ENCODE measurements at regions not wholly inside any gene's neighbourhood (a gene's known extent, or its start where the extent isn't known, plus 50 kb on each side); places are given as distances from the start of the nearest gene placed in this dataset.
A peak's percentile ranks its signal among the peaks of the same experiment; 100 is the strongest.

DNA sequence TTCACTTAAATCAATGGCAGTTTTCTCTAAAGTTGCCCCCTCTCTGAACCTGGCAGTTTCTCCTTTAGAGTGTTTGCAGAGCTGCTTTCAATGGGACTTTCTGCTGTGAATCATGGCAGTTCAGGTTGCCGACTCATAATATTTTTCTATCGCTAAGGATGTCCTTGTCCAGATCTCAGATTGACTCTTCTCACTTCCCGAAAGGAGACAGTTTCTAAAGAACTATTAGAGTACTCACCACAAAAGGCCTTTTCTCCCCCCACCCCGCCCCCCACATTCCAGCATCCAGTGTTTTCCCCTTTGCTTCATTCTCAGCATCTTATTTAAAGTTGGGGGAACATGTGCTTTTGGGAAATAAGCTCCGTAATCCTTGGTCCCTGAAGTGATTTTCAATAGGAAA, 443.5 kb upstream of the KLF4 start:
- no peak for DNase-seq

DNA sequence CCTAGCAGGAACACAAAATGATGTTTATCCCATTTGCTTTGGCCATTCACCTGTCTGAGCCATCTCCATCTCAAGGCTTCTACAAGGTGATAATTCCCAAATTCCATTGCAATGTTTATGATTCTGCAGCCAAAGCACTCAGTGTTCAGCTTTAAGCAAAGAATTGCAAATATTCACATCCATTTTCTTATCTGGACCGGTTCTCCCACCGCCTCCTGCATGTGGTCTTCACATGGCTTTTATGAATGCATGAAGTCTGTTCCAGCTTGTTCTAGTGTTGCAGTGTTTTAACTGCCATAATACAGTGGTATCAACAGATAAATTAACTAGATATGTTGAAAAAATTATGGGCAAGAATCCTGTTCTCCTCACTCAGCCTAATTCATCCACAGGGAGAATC, 443.0 kb upstream of the KLF4 start:
- no peak for DNase-seq

DNA sequence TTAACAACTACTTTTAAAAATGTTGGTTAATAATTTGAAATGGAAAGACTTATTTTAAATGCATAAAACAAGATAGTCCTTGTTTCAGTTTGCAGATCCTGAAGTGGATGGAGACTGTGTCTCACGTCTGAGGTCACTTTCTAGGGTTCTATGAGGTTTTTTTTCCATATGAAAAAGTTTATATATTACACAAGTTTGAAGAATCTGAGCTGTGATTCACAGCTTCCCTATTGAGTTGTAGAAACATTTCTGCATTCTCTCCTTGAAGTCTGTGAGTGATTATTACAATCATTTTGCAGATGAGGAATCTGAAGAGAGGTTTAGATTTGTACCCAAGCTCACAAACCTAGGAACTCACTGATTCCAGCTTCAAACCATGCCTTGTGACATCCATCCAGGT, 442.5 kb upstream of the KLF4 start:
- no peak for DNase-seq

DNA sequence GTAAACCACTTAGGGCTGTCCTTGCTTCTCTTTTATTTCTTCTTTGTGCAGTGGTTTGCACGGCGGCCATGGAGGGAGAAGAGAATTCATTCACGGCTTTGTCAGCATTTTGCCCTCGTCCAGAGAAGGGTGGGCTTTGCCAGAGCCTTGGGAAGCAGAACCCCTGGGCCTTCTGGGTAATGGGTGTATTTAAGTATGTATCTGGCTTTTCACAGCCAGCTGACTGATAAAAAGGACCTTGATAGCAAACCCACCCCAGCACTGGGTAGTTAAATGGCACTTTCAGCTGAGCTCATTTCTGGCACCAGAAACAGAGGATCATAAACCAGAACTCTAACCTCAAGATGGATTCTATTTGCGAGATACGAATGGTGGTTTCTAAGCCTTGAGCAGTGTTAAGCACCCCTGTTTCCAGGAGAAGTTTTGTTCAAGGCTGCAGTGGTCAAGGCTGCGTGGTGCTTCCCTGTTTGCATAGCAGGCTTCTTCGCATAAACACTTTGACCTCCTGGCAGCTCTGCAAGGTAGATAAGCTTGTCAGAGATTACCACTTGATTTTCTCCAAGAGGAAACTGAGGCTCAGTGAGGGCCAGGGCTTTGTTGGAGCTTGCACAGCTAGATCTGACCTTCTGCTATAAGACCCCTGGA, 441.6 kb upstream of the KLF4 start:
- DNase-seq = no peak

DNA sequence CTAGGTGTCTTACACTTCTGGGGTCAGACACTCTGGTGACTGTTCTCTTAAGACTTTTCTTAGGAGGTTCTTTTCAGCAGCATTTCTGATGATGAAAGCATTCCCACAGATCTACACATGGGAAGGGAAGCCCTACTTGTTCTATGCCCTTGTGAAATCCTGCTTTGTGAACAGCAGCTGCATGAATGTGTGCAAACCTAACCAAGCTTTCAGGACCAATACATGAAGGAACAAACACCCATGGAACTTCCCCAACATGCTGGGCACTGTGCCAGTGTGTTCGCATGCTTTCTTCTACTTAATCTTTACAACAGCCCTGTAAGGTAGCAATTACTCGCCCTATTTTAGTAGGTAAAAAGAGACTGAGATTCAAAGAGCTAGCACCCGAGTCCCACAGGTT, 439.9 kb upstream of the KLF4 start:
- DNase-seq = no peak

DNA sequence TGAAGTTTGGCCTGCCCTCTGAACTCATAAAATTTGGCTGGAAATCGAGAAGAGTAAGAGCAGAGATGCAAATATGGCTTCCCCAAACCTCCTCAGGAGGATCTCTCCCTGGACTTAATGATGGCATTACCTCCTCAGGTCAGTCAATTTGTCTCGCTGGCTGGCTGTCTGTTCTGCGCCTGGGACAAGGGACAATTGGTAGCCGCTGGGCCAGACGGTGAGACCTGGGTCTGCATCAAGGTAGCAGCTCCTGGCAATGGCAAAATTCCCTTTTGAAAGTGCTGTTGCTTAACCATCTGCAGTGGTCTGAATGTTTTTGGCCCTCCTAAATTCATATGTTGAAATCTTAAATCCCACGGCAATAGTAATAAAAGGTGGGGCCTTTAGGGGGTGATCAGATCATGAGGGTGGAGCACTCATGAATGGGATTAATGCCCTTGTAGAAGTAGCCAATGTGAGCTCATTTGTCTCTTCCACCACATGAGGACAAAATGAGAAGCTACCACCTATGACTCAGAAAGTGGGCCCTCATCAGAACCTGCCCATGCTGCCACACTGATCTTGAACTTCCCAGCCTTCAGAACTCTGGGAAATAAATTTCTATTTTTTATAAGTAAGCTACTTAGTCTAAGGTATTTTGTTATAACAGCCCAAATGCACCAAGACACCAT, 439.3 kb upstream of the KLF4 start:
- DNase-seq = no peak

DNA sequence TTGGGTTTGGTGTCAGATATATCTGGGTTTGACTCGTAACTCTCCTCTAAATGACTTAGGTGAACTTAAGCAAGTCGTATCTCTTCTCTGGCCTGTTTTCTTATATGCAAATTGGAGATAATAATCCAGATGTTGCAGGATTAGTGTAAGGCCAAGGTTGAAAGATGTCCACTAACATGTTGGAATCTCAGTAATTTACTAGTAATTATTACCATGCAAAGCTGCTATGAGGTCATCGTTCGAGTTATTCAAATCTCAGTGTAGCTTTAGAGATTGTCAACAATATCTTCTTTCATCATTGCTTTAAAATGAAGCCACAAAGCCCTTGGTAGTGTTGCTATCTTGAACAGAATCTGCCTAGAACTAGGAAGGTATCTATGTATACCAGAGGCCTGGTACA, 437.7 kb upstream of the KLF4 start:
- no peak for DNase-seq

DNA sequence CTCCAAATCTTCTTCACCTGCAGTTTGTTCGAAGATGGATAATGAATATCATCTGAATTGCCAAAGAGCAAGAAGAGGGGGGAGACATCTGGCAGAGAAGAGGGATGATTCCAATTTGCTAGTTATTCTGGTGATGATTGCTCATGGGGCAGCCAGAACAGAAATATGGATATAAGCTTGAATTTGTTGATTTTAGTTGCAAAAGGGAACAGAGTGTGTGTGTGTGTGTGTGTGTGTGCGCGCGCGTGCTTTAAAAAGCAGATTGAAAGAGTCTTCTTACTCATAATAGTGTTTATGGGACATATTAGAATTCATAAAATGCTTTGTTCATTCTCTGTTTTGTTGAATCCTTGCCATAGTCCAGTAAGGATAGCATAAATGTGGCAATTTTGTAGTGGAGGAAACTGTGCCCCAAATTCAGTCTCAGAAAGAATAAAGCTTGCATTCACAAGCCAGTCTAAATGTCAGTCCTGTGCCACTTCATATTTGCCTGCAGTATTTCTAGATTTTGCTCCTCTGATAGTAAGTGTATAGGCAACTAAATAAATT, 436.3 kb upstream of the KLF4 start:
- DNase-seq = no peak

DNA sequence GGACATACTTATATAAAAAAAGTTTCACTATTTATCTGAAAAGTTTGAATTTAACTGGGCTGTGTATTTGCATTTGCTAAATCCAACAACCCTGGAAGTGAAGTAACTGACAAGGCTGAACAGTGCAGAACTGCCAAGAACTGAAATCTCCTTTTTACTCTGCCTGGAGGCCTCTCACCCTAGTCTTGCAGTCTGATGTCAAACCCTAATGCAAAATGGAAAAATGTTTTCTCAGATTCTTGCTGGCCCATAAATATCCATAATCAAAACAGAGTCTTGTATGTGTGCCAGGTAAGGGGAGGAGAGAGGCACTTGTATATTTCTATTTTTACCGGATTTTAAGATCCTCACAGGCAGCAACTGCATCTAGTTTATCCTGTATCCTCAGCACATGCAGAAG, 432.7 kb upstream of the KLF4 start:
- no peak for DNase-seq

DNA sequence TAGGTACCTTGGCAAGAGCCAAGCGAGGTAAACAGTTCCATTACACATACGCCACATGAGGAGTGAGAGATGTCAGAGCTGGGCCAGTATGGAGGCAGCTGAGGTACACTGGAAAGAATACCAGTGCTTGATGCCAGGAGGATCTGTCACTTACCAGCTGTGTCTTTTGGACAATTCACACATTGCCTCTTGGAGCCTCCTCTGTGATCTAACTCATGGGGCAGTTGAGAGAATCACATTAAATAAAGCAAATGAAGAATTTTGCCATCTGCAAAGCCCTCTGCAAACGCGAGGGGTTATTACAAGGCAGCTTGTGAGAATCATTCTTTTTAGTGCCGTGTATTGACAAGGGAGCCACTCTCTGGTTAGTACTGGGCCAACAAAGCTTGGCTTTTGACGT, 429.7 kb upstream of the KLF4 start:
- DNase-seq = no peak

DNA sequence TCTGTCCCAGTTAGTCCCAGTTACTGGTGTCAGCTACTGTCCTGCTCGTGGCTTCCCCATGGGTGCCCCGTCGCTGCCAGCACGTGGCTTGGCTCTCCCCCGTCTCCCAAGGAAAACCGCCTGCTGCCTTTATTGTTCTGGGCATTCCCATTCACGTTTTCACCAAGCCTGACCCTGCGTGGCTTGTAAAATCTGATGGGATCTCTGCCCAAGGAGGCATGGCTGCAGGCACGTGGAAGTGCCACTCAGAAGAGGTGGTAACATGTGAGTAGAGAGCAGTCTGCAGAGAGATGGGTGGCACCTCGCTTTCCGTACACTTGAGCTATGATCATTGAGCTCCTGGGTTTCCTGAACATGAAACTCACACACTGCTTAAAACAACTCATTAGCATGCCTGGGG, 429.2 kb upstream of the KLF4 start:
- no peak for DNase-seq

DNA sequence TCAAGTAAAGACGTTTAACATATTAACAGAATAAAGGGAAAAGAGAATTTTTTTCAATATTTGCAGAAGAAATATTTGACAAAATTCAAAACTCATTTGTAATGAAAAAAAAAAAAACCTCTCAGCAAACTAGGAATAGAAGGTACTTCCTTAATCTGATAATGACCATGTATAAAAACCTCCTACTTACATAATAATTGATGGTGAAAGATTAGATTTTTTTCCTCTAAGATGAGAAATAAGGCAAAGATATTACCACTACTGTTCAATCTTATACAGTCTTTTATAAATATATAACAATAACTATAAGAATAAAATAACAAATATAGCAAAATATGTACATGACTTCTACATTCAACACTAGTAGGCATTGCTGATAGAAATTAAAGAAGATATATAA, 424.6 kb upstream of the KLF4 start:
- DNase-seq = no peak

DNA sequence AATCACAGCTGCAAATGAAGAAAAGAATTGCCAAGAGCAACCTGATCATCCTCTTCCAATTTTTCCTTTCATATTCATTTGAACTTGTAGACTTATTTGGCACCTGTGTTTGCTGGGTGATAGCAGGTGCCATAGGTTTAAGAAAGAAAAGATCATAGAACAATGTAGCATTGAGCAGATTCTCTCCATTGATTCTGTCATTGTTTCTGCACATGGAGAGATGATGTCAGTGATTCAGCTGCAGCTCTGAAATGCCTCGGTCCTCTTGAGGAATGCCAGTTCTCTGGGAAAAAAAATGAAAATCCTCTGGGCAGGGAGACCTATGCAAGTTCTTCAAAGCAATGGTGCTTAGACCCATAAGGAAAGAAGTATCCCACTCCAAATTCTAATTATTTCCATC, 418.1 kb upstream of the KLF4 start:
- DNase-seq = no peak

DNA sequence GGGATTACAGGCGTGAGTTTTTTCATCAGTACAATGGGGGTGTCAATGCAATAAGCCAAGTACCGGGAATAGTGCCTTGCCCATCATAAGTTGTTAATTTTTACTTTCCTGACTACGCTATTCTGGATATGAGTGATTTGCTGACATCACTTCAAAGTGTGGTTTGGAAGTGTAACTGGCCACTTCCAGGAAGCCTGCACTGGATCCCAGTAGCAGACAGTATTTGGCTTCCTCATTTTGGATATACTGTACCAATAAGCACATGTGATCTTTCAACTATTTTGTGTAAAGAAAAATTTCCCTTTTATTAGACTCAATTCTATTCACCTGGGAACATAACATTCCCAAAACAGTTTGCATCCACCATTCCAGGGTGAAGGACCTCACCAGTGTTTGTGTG, 417.7 kb upstream of the KLF4 start:
- no peak for DNase-seq

DNA sequence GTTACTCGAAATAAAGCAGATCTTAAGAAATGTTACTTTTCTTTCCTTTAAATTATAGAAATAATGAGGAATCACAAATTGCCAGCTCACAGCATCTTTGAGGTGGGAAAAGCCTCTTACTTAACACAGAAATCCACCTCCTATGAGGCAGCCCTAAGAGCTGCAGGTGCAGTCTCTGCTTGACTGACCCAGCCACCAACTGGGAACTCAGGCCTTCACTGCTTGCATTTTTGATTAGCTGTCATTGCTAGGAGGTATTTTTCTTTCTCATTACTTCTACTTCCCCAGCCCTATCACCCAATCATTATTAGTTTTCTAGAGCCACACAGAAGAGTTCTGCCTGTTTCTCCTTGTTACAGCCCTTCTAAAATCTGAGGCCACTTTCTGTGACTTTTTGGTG, 416.5 kb upstream of the KLF4 start:
- no peak for DNase-seq

DNA sequence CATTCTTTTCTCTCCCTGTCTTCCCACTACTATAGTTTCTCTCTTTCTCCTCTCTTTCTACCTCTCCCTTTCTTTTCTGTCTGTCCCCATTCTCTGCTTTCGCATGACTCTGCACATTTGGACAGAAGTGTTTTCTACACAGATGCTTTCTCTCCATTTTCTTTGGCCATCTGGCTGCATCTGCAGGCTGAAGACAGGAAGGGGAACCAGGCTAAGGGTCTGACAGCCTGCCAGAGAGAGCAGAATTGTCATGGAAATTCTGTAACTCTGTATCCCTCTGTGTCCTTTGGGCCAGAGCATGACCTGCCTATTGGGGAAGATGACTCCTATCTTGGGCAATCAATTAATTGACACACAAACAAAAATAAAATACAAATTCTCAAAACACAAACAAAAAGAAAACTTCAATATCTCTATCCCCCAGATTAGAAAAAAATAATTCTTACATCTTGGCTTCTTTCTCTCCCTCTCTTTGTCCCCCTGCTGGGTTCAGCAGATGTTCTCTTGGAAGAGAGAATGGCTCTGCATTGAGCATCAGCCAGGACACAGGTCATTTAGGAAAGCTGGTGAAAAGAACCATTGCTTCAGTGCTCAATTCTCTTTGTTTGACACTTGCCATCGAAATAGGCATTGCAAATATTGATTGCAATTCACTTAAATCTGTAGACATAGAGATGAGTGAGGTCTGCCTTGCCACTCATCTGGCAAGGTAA, 415.9 kb upstream of the KLF4 start:
- DNase-seq = peak; percentile 4

DNA sequence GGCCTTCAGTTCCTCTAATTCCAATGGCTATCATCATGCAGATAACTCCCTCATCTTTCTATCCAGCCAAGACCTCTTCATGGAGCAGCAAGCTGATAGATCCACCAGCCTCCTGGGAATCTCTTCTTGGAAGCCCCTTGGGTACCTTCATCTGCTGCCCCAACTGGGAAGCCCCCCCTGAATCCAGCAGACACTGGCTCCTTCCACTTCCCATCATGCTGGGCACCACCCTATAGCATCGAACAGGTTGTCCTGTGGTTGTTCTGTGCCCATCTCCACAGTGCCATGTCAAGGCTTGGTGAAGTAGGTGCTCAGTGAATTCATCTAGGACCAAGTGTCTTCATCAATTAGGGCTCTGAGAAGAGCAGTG, 410.4 kb upstream of the KLF4 start:
- no peak for DNase-seq

DNA sequence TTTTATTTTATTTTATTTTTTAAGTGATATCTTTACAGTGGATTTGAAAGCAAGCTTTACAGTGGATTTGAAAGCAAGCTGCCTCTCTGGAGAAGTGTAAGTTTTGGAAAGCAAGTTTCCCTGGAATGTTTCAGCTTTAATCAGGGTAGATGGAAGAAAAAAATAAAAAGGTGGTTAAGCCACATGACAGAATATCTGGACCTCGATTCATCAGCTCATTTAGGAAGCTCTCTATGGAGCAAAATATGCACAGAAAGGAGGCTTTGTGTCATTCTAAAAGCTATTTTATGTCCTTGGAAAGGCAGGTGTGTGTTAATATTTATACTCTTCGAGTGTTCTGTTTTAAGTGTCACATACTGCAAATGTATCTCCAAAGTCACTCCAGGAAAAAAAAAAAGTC, 409.2 kb upstream of the KLF4 start:
- no peak for DNase-seq

DNA sequence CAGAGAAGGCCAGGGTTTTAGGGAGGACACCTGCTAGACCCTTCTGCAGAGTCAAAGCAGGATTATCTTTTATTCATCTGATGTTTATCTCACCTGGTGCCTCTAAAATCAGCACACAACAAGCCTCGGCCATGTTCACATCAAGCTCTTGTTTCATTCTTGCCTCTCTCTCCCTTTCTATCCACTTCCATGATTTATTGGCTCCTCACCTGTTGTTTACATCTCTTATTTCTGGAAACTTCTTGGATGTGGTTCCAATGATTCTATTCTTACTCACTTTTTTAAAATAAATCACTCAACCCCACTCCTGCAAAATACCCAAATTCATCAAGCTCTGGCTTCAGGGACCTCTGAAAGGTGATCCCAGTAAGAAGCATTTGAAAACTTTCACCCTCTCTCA, 407.0 kb upstream of the KLF4 start:
- DNase-seq = no peak

DNA sequence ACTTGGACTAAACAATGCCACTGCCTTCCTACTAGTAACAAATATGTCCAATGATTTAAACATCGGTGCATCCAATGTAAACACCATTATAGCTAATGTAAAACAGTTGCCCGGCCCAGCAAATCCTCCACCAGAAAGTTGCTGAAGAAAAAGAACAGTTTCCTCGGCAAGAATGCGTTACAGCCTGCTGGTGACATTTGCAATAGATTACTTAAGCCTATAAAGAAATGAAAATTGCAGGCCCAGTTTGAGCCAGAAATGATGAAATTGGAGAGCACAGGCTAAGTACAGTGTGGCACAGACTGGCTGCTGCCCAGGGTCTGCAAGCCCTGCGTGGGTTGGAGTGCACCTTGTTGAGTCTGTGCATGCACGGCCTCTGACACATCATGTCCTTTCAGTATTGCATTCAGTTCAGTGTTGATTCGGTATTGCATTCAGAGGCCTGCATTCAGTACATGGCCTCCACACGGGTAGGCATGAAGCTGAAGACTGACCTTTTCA, 406.0 kb upstream of the KLF4 start:
- DNase-seq = no peak

DNA sequence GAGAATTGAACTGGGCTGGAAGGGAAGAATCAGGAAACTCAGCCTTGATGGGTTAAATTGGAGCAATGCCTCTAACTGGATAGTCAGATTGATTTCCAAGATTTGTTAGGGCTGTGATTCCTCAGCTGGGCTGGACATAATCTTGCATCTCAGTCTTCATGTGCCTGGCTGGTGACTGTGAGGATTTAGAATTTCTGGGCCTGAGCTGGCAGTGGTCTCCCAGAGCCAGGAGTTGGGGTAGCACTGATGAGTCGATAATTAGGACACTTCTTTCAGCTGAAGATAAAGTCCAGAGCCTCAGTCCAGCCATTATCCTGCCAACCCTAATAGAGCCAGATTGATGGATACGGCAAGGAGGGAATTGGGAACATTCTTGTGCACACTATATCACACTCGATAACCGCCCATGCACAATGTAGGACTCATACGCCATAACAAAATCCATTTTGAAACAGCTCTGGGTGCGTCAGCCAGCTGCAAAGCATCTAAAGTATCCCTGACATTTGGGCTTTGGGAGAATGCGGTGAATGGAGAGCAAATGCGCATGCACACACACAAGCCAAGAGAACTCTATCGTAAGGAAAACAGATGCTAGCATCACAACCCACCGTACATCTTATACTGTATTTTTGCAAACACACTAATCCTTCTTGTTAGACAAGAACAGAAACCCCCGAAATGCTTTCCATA, 405.1 kb upstream of the KLF4 start:
- no peak for DNase-seq

DNA sequence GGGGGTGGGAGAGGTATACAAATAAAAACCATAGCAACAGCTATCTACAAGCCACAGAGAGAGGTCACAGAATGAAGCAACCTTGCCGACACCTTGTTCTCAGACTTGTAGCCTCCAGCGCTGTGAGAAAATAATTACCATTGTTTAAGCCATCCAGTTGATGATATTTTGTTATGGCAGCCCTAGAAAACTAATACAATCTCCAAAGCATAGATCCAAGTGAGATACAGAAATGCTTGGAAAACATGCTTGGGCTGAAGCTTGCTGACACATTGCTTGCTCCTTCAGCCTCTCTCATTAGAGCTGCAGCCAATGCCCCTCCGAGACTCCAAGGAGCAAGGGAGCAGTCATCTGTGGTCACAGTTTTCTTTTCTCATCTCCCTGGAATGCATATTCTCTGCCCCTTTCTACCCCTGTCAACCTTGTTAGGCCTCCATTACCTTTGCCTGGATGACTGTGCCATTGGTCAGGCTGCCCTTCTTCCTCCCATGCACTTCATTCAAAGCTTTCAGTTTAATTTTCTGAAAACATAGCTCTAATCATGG, 401.4 kb upstream of the KLF4 start:
- DNase-seq = no peak

DNA sequence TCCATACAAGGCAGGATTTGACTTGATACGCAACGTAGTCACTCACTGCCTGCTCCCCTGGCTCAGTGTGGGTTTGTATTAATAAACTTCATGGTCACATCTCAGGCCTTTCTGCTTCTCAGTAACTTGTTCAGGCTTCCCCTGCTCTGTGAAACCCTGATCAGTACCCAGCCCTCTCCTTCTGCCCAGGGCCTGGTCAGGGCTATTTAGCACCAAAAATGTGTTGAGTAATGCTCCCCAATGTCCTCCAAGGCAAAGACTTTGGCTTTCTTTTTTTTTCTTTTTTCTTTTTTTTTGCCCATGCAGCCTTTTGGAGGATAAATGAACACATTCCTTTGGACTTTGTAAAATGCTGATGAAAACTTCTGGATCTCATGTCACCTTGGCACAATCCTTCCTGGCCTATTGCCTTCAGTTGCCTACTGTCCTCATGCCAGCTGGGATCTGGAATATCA, 399.2 kb upstream of the KLF4 start:
- DNase-seq = no peak
